ENCODE measurements at regions not wholly inside any gene's neighbourhood (a gene's known extent, or its start where the extent isn't known, plus 50 kb on each side); places are given as distances from the start of the nearest gene placed in this dataset.

GRCh38 chr4:160283081-160283480 is 1180.2 kb downstream of the RAPGEF2 start:
- no peak for DNase-seq (ENCODE audit: extremely low spot score)
- ChIA-PET CTCF (no interaction called here), POLR2A (no interaction called here)
- TF ChIP-seq, protein P1, sequence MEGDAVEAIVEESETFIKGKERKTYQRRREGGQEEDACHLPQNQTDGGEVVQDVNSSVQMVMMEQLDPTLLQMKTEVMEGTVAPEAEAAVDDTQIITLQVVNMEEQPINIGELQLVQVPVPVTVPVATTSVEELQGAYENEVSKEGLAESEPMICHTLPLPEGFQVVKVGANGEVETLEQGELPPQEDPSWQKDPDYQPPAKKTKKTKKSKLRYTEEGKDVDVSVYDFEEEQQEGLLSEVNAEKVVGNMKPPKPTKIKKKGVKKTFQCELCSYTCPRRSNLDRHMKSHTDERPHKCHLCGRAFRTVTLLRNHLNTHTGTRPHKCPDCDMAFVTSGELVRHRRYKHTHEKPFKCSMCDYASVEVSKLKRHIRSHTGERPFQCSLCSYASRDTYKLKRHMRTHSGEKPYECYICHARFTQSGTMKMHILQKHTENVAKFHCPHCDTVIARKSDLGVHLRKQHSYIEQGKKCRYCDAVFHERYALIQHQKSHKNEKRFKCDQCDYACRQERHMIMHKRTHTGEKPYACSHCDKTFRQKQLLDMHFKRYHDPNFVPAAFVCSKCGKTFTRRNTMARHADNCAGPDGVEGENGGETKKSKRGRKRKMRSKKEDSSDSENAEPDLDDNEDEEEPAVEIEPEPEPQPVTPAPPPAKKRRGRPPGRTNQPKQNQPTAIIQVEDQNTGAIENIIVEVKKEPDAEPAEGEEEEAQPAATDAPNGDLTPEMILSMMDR (IDR thresholded peaks at IDR 0.05; ENCODE audit: control extremely low read depth, extremely low read depth, low read depth, missing control alignments): no peak

DNA sequence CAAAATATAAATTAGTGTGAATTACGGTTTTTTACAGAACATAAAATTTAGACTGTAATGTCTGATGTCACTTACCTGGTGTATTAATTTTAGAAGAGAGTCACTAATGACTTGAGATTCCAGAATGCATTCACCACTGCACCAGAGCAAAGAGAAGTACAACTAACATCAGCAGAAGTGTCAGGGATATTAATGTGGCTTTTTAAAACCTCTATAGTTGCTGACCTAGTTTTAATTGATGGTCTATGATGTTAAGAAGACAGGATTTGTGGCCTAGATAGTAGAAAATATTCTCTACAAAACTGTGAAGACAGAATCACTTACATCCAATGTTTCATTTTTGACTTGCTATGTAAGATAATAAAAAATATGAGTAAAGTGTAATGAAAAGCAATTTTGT is 1181.6 kb downstream of the RAPGEF2 start:
- TF ChIP-seq, protein P1 (IDR thresholded peaks at IDR 0.05; ENCODE audit: control extremely low read depth, extremely low read depth, low read depth, missing control alignments): no peak
- CTCF ChIA-PET: no interaction called here
- no peak for DNase-seq (ENCODE audit: extremely low spot score)
- POLR2A ChIA-PET: no interaction called here

DNA sequence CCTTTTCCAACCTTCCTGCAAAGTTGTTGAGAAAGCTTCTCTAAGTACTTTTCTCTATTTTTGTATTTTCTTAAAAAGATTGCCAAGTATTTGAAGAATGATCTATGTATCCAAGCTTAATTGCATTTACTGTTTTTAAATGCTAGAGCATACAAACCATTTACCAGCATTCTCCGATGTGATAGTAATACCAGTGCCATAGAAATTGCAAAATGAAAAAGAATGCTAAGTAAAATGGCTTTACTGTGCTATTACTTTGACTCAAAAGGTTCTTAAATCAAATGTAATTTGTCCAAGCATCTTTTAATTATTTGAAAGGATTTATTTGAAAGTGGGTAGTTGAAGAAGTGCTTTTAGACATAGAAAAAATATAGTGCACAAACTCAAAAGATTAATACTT is 1183.2 kb downstream of the RAPGEF2 start:
- ChIA-PET CTCF (no interaction called here), POLR2A (no interaction called here)
- no peak for DNase-seq (ENCODE audit: extremely low spot score)
- TF ChIP-seq, protein P1 (IDR thresholded peaks at IDR 0.05; ENCODE audit: control extremely low read depth, extremely low read depth, low read depth, missing control alignments): no peak

GRCh38 chr4:160296476-160296875 is 1193.6 kb downstream of the RAPGEF2 start:
- DNase-seq (ENCODE audit: extremely low spot score): no peak
- CTCF ChIA-PET: interaction anchor here (1.2 kb wide), 1 partner anchor 16 kb away, joined by 3 read pairs; no protein-coding TSS in a partner anchor
- POLR2A ChIA-PET: no interaction called here
- TF ChIP-seq, protein P1 (IDR thresholded peaks at IDR 0.05; ENCODE audit: control extremely low read depth, extremely low read depth, low read depth, missing control alignments): no peak

DNA sequence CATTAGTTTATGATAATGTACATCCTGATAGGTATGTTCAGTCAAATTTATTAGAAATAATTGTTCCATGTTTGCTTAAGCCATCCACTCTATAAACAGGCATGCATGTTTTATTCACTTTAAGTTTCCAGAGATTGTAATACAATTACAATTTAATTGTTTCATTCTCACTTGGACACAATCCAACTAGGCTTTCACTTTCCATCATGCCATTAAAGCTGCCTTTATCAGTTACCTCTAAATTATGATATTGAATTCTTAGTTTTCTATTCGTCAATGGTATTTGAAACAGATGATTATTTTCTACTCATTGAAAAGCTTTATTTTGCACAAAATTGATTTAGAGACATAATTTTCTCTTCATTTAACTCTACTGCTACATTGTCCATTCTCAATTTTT is 1196.3 kb downstream of the RAPGEF2 start:
- no peak for DNase-seq (ENCODE audit: extremely low spot score)
- ChIA-PET POLR2A (no interaction called here), CTCF (interaction anchor here (1.8 kb wide), 1 partner anchor 17 kb away, joined by 3 read pairs; no protein-coding TSS in a partner anchor)

GRCh38 chr4:160299608-160300007 is 1196.7 kb downstream of the RAPGEF2 start:
- ChIA-PET CTCF (interaction anchor here (1.8 kb wide), 1 partner anchor 17 kb away, joined by 3 read pairs; no protein-coding TSS in a partner anchor), POLR2A (no interaction called here)
- TF ChIP-seq, protein P1 (IDR thresholded peaks at IDR 0.05; ENCODE audit: control extremely low read depth, extremely low read depth, low read depth, missing control alignments): no peak
- no peak for DNase-seq (ENCODE audit: extremely low spot score)

More for the DNA sequence above, 1196.3 kb downstream of the RAPGEF2 start:
- TF ChIP-seq, protein P1 (IDR thresholded peaks at IDR 0.05; ENCODE audit: control extremely low read depth, extremely low read depth, low read depth, missing control alignments): no peak

DNA sequence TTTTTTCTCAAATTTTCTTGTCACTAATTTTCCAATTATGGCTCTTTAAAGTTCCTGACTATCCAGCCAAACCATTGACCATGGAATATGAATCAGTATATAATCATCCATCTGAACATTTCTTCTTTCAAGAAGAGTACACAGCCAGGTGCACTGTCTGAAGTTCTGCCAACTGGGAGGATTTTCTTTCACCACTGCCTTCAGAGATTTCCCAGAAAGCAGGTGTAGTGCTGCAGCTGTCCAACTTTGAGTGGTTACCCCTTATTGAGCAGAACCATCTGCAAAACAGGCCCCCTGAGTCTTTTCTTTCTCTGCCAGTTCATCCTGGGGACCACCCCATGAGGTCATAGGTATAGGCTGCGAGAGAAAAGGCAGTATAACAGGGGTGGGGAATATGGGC is 1213.2 kb downstream of the RAPGEF2 start:
- CTCF ChIA-PET: interaction anchor here (0.9 to 1.2 kb wide), 2 partner anchors 12 to 17 kb away, joined by 3 read pairs; no protein-coding TSS in a partner anchor

More for the DNA sequence above, 1213.2 kb downstream of the RAPGEF2 start:
- POLR2A ChIA-PET: no interaction called here
- DNase-seq (ENCODE audit: extremely low spot score): no peak
- TF ChIP-seq, protein P1 (IDR thresholded peaks at IDR 0.05; ENCODE audit: control extremely low read depth, extremely low read depth, low read depth, missing control alignments): no peak
